Fibroblast of the aortic adventitia (primary cell): ENCODE measurements at regions not wholly inside any gene's neighbourhood (a gene's known extent, or its start where the extent isn't known, plus 50 kb on each side); places are given as distances from the start of the nearest gene placed in this dataset.
"Not testable (repeated sequence)": the region's sequence is repeated elsewhere in the genome, so short reads cannot be mapped to it uniquely, and the experiment has no call there.

Source experiments
- DNase-seq: peaks from one replicate; pipeline ENCODE4 v3.0.0-alpha.2; 2010; ENCODE audit warnings: low read depth
- H3K4me3 ChIP-seq: 2 replicates; pipeline ENCODE4 v1.5.1; 2011; ENCODE audit warnings: low read depth, mild to moderate bottlenecking, control low read depth, low read length, moderate library complexity
- CTCF ChIP-seq: IDR thresholded peaks from 2 replicates; pipeline ENCODE4 v1.5.1; 2011; ENCODE audit warnings: mild to moderate bottlenecking, low read length, control low read depth, inconsistent platforms; ENCODE audit not compliant: insufficient read depth

- H3K4me3 ChIP-seq, result no peak overlapping the region
- no peak for DNase-seq
- no peak for TF ChIP-seq CTCF
Measured at GRCh38 chr5:82987188-82987587, 90.0 kb downstream of the TMEM167A start.

- TF ChIP-seq CTCF, result no peak
- no peak for DNase-seq
- no peak overlapping the region for H3K4me3 ChIP-seq
Measured at GRCh38 chr5:82986404-82986803, 90.8 kb downstream of the TMEM167A start.

GRCh38 chr5:82985763-82986162 lies 91.4 kb downstream of the TMEM167A start:
- no peak for TF ChIP-seq CTCF
- no peak overlapping the region for H3K4me3 ChIP-seq
- no peak for DNase-seq

- no peak overlapping the region for H3K4me3 ChIP-seq
Measured at GRCh38 chr5:82984786-82985735, 92.1 kb downstream of the TMEM167A start.

GRCh38 chr5:82982846-82983245 lies 94.3 kb downstream of the TMEM167A start:
- no peak for TF ChIP-seq CTCF
- no peak for DNase-seq
- H3K4me3 ChIP-seq, result no peak overlapping the region

More at GRCh38 chr5:82984786-82985735, 92.1 kb downstream of the TMEM167A start:
- no peak for TF ChIP-seq CTCF
- DNase-seq, result no peak

GRCh38 chr5:82976887-82977286 lies 100.3 kb downstream of the TMEM167A start:
- H3K4me3 ChIP-seq, result not testable (repeated sequence)
- DNase-seq, result peak; percentile 61

- TF ChIP-seq CTCF, result no peak
- no peak overlapping the region for H3K4me3 ChIP-seq
- no peak for DNase-seq
Measured at GRCh38 chr5:82975812-82976211, 101.4 kb downstream of the TMEM167A start.
